ENCODE measurements at regions not wholly inside any gene's neighbourhood (a gene's known extent, or its start where the extent isn't known, plus 50 kb on each side); places are given as distances from the start of the nearest gene placed in this dataset.

- Mint-ChIP-seq H3K27ac (ENCODE audit: unreplicated experiment) (no peak overlapping the region), H3K27me3 (ENCODE audit: unreplicated experiment) (no peaks in the 10 kb centered on the region), H3K4me1 (ENCODE audit: unreplicated experiment) (no peaks in the 10 kb centered on the region), H3K4me3 (ENCODE audit: unreplicated experiment) (no peak overlapping the region), H3K36me3 (ENCODE audit: unreplicated experiment) (no peaks in the 10 kb centered on the region), H3K9me3 (ENCODE audit: unreplicated experiment) (no peaks in the 10 kb centered on the region)
- DNase-seq (ENCODE audit: extremely low spot score, unreplicated experiment): no peak
- TF ChIP-seq, protein P1, sequence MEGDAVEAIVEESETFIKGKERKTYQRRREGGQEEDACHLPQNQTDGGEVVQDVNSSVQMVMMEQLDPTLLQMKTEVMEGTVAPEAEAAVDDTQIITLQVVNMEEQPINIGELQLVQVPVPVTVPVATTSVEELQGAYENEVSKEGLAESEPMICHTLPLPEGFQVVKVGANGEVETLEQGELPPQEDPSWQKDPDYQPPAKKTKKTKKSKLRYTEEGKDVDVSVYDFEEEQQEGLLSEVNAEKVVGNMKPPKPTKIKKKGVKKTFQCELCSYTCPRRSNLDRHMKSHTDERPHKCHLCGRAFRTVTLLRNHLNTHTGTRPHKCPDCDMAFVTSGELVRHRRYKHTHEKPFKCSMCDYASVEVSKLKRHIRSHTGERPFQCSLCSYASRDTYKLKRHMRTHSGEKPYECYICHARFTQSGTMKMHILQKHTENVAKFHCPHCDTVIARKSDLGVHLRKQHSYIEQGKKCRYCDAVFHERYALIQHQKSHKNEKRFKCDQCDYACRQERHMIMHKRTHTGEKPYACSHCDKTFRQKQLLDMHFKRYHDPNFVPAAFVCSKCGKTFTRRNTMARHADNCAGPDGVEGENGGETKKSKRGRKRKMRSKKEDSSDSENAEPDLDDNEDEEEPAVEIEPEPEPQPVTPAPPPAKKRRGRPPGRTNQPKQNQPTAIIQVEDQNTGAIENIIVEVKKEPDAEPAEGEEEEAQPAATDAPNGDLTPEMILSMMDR (IDR thresholded peaks at IDR 0.05): no peak
Measured at GRCh38 chr5:89303033-89303480, 420.1 kb upstream of the MEF2C start.

DNA sequence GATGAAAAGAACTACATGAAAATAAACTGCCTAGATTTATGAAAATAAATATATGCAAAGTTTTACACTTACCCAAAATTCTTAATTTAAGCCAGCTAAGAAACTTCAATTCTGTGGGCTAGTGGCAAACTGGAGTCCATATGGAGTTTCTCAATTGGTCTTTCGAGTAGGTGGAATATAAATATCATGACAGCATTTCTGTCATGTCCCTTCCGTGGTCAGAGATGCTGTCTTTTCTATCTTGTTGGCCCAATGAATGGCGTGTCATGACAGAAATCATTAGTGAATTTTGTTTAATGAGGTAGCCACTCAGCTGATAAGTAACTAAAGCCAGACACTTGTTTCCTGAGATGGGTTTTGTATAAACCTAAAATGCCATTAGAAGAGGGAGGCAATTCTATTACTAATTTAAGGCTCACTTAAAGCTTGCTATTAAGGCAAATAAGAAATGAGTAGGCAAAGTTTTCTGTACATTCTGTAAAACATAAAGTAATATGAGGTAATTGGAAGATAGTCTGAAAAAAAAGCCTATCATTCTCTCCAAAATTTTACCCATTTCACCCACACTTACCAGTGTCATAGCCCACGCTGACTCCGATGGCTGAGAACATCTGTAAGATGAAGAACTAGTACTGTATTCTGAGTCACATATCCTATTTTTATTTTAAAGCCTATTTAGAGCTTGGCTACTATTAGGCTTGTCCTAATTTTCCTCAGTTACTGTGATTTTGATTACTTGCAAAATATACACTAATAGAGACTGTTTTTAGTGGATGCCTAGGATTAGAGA, 419.3 kb upstream of the MEF2C start:
- DNase-seq (ENCODE audit: extremely low spot score, unreplicated experiment): no peak
- TF ChIP-seq, protein P1 (IDR thresholded peaks at IDR 0.05): no peak
- H3K4me1 Mint-ChIP-seq (ENCODE audit: unreplicated experiment): no peaks in the 10 kb centered on the region
- H3K9me3 Mint-ChIP-seq (ENCODE audit: unreplicated experiment): no peaks in the 10 kb centered on the region
- H3K27ac Mint-ChIP-seq (ENCODE audit: unreplicated experiment): no peak overlapping the region
- H3K27me3 Mint-ChIP-seq (ENCODE audit: unreplicated experiment): no peaks in the 10 kb centered on the region
- H3K36me3 Mint-ChIP-seq (ENCODE audit: unreplicated experiment): no peaks in the 10 kb centered on the region
- H3K4me3 Mint-ChIP-seq (ENCODE audit: unreplicated experiment): no peak overlapping the region

GRCh38 chr5:89301321-89302025, 418.5 kb upstream of the MEF2C start:
- no peak overlapping the region for H3K27ac Mint-ChIP-seq (ENCODE audit: unreplicated experiment)
- H3K4me3 Mint-ChIP-seq (ENCODE audit: unreplicated experiment): no peak overlapping the region
- no peaks in the 10 kb centered on the region for H3K4me1 Mint-ChIP-seq (ENCODE audit: unreplicated experiment)
- no peaks in the 10 kb centered on the region for H3K36me3 Mint-ChIP-seq (ENCODE audit: unreplicated experiment)
- no peaks in the 10 kb centered on the region for H3K9me3 Mint-ChIP-seq (ENCODE audit: unreplicated experiment)
- TF ChIP-seq, protein P1 (IDR thresholded peaks at IDR 0.05): no peak
- DNase-seq (ENCODE audit: extremely low spot score, unreplicated experiment): no peak
- H3K27me3 Mint-ChIP-seq (ENCODE audit: unreplicated experiment): no peaks in the 10 kb centered on the region

DNA sequence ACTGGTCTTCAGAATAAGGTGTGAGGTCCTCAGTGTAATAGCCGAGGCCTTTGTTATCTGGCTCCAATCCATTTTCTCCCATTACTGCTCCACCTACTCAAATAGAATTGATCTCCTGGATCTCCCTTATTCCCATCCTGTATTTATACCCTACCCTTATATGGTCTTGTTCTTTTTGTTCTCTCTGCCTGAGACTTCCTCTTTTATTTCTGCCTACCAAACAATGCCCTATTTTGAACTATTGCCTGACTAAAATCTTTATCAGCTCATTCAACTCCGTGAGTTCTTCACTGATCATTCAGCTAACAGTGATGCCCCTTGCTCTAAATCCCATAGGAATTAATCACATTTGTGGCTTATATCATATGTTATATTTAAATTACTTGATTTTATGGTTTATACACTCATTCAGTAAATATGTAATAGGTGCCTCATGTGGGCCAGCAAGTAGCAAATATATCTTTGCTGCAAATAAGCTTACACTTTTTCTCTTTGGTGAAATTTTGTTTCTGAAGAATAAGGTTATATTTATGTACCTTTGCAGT, 417.5 kb upstream of the MEF2C start:
- no peaks in the 10 kb centered on the region for H3K4me1 Mint-ChIP-seq (ENCODE audit: unreplicated experiment)
- TF ChIP-seq, protein P1 (IDR thresholded peaks at IDR 0.05): no peak

GRCh38 chr5:89299998-89300397, 417.0 kb upstream of the MEF2C start:
- H3K9me3 Mint-ChIP-seq (ENCODE audit: unreplicated experiment): no peaks in the 10 kb centered on the region
- H3K27me3 Mint-ChIP-seq (ENCODE audit: unreplicated experiment): no peaks in the 10 kb centered on the region
- DNase-seq (ENCODE audit: extremely low spot score, unreplicated experiment): no peak
- no peaks in the 10 kb centered on the region for H3K36me3 Mint-ChIP-seq (ENCODE audit: unreplicated experiment)
- H3K27ac Mint-ChIP-seq (ENCODE audit: unreplicated experiment): no peak overlapping the region
- TF ChIP-seq, protein P1 (IDR thresholded peaks at IDR 0.05): no peak
- H3K4me1 Mint-ChIP-seq (ENCODE audit: unreplicated experiment): no peaks in the 10 kb centered on the region
- H3K4me3 Mint-ChIP-seq (ENCODE audit: unreplicated experiment): no peak overlapping the region

More for the DNA sequence above, 417.5 kb upstream of the MEF2C start:
- Mint-ChIP-seq H3K36me3 (ENCODE audit: unreplicated experiment) (no peaks in the 10 kb centered on the region), H3K9me3 (ENCODE audit: unreplicated experiment) (no peaks in the 10 kb centered on the region), H3K27me3 (ENCODE audit: unreplicated experiment) (no peaks in the 10 kb centered on the region), H3K27ac (ENCODE audit: unreplicated experiment) (no peak overlapping the region), H3K4me3 (ENCODE audit: unreplicated experiment) (no peak overlapping the region)
- DNase-seq (ENCODE audit: extremely low spot score, unreplicated experiment): no peak
